SIG-M5 treated with dmso at 0.1 percent for 504 hours (cell line): ENCODE measurements at regions not wholly inside any gene's neighbourhood (a gene's known extent, or its start where the extent isn't known, plus 50 kb on each side); places are given as distances from the start of the nearest gene placed in this dataset.
A peak's percentile ranks its signal among the peaks of the same experiment; 100 is the strongest.

ENCODE experiments used
- DNase-seq: peaks from one replicate; lab custom pipeline; 2025; ENCODE audit not compliant: unreplicated experiment; lab: John Stamatoyannopoulos, UW

DNA sequence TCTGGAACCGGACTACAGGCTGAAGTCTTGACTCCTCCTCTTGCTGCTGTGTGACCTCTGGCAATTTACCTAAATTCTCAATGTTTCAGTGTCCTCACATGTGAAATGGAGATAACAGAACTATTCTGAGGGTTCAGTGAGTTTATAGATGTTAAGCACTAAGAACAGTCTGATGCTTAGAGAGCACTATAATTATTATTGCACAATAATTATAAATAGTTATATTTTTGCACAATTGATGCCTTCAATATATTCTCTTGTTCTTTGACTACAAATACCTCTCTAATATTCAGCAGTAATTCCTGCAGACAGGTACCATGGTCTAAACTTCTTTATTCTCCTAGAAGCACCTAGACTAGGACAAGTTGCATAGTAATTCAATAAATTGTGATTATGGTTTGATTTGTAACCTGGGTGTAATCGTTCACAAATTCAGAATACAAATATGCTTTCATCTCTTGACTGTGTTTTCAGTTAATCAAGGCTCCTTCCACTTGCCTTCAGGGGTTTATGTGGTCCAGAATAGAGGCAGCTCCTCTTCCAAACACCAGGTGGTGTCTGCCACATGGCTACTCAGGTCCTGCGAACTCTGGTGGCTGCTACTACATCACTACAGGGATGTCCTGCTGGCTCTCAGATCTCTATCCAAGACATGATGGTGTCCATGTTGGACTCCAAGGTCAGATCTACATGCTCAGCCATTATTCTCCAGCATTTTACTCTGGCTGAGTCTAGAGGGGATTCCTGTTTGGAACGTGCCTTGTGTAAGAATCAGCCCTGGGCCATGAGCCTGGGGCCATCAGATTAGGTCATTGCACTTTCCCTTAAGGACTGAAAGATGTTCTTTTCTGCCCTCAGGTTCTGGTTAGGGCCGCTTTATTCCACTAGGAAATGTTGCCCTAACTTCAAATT, 103.4 kb downstream of the QRFPR start:
- DNase-seq, result peak; percentile 44

DNA sequence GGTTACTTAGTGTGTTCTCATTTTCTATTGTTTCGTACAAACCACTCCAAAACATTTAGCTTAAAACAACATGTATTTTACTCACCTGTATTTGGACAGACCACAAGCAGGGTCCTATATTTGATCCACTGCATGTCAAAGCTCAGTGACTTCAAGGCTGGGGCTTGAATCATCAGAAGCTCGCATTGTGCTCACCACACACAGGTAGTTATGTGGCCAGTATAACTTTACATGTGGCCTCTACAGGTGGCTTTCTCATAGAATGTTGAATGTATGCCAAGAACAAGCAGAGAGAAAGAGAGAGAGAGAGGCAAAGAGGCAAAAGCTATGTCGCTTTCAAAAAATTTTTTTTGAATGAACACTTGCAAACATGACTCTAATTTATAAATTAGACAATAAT, 107.6 kb downstream of the QRFPR start:
- DNase-seq, result no peak

DNA sequence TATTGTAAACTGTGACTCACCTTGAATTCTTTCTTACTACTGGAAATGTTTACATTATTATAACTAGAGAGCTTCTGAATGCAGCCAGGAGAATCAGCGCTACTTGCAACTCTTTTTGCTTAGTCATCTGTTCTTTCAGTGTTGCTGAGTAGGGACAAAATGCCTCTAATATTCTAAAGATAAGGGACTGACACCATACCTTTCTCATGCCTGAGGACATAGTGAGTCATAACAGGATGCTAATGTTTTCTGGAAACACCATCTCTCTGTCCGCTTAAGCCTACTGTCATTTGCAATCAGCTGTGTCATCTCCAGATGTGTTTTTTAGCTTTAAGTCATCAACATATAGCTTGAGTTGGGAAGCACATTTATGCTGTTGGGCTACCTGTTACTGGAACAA, 108.3 kb downstream of the QRFPR start:
- DNase-seq, result no peak

DNA sequence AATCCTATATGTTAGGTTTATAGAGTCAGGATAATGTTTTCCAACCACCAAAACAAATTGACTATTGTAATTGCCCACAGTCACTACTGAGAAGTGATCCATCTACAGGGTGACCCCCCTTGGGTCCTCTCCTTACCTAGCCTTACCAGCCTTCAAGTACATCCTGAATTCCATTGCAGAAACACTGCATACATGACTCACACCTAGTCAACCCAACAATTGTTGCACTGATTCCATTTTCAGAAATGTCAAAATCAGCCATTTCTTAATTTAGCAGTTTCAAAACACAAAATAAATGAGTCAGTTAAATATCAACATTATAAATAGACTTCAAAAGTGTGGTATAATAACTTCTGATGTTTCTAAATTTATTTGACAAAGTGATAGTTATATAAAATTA, 106.3 kb upstream of the TNIP3 start:
- no peak for DNase-seq

DNA sequence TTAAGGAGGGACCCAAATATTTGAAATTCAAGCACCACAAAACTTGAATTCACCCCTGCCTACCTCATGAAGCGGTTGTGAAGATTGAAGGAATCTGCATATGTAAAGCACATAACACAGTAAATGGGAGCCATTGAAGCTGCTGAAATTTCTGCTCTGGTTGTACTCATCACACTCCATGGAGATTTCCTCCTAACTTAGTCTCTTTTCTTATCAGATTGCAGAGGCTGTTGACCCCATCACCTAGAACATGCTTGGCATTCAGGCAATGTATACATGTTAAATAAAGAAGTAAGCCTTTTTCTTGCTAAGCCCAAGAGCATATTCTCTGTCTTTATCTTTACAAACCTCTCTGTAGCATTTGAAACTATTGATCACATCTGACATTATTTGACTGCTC, 104.9 kb upstream of the TNIP3 start:
- no peak for DNase-seq

DNA sequence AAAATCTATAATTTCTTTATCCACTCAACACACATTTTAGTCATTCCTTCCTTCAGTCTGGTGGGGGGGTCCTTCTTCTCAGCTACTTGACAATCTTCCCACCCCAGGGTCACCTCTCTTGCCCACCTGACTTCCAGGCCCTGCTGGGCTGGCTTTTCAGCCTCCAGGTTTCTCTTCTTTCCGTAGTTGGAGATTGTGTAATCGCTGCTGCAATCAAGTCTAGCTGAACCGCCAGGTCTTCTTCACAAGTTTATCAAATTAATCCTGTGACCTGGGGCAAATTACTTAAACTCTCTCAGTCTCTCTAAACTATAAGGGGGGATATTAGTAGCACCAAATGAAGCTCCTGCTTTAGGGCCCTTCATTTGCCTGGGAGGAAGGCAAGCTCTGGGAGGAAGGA, 102.9 kb upstream of the TNIP3 start:
- DNase-seq, result no peak

DNA sequence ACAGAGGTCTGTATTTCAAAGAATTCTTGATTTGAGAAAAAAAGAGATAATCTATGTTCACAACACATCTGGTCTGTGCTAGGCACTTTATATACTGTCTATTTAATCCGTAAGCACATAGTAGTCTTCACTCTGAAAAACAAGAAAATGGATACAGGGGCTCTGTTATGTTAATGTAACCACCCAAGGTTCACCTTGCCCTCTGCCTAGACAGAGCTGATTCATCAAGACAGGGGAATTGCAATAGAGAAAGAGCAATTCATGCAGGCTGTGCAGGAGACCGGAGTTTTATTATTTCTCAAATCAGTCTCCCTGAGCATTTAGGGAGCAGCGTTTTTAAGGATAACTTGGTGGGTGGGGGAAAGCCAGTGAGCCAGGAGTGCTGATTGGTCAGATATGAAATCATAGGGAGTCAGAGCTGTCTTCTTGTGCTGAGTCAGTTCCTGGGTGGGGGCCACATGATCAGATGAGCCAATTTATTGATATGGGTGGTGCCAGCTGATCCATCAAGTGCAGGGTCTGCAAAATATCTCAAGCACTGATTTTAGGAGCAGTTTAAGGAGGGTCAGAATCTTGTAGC, 92.9 kb upstream of the TNIP3 start:
- no peak for DNase-seq

DNA sequence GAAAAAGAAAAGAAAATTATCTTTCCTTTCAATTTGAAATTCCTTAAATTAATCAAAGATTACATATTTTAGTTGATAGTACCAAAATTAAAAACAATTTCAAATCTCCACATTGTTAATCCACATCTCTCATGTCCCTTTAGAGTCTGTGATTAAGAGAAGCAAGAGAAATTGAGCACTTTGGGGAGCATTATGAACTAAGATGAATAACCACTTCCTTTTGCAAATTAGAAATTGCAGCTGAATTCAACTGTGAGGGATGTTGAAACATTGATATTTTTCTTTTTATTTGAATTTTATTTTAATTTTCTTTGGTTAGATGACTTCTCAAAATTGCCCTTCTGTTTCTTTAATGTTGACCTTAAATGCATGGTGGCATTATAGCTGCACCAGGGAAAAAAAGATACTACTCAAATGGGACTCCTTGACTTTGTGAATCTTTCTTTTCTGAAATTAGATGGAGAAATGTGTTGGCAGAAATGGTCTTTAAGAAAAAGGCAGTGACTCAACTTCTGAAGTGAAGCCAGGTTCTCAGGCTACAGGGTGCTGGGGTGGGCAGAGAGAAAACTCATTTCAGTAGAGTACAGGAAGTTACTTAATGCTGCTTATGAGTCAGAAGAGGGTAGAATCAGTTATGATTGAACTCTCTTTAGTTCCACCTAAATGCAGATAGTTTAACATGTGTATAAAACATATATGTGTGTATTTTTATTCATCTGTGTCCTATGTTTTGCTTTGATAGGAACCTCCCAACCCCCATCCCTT, 92.0 kb upstream of the TNIP3 start:
- DNase-seq, result peak; percentile 92

DNA sequence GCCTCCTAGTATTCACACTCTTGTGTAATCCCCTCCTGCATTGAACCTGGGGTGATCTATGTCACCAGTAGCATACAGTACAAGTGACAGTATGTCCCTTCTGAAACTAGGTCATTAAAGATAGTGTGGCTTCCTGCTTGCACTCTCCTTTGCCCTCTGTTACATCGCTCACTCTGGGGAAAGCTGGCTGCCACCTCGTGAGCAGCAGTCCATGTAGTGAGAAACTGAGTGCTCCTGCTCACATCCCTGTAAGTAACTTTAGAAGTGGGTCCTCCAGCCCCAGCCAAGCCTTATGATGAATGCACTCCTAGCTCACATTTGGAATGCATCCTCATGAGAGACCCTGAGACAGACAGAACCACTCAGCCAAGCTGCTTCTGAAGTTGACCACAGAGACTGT, 89.8 kb upstream of the TNIP3 start:
- no peak for DNase-seq

DNA sequence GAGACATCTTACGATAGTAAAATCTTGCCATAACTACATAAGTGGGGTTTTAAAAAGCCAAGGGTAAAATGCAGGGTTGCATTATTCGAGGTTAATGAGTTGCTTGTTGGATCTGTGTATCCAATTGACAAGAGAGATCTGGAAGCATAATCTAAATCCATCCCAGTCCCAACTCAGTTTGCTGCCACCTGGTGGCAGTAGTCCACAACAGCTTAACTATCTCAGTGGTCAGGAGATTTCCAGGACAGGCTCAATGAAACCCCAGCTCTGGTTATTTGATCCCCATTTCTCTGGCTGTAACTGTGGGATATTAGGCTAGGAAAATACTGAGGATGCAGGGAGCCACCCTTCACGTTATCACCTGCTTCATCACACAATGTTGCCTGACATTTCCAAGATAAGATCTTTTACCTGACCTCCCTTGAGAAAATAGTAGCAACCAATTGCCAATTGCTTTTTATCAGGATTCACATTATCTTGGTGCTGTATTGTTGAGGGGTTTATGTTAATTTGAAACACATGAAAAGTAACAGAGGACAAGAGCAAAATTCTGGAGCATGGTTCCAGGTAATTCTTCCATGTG, 88.2 kb upstream of the TNIP3 start:
- DNase-seq, result peak; percentile 26

DNA sequence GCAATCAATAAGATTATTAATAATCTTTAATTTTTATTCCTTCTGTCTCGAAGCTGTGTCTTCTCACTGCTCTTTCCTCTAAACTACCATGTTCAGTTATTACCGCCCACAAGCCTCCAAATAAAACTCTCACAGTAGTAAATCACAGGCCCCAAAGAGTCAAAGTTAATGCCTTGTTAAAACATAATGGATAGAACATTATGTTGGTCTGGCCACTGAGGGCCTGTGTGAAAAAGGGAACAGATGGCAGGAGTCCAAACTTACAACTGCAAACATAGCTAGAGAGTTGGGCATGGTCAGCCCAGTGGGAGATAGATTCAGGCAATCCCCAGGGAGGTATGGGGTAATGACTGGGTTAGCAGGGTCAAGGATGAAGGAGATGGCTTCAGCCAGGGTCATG, 84.6 kb upstream of the TNIP3 start:
- DNase-seq, result no peak

DNA sequence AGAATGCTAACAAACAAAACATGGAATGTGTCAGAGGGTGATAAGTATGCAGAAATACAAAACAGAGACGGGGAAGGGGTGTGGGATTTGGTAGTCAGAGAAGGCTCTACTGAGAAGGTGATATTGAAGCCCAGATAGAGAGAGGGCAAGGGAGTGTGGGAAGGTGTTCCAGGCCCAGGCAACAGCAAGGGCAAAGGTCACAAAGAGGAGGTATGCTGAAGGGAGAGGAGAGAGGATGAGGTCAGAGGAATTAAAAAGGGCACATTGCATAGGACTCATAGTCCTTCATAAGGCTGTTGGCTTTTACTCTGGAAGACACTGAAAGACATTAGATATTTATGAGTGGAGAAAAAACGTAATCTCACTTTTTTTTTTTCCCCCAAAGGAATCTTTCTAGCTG, 82.6 kb upstream of the TNIP3 start:
- DNase-seq, result no peak

DNA sequence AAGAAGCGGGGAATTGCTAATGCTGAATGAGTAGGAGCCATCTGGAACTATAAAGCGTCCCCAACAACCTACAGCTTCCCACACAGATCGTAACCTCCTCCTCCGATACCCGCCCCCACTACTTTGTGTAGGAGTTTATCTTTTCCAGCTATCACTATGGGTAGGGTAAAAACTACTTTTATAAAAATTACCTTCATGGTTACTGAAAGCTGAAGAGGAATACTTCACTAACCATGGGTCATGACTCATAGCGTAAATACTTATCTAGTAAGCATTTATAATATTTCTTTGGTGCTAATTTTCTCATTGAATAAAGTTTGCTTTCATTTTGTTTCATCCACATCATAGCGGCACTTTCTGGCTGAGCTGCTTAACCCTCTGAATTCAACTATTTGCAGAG, 79.4 kb upstream of the TNIP3 start:
- no peak for DNase-seq

DNA sequence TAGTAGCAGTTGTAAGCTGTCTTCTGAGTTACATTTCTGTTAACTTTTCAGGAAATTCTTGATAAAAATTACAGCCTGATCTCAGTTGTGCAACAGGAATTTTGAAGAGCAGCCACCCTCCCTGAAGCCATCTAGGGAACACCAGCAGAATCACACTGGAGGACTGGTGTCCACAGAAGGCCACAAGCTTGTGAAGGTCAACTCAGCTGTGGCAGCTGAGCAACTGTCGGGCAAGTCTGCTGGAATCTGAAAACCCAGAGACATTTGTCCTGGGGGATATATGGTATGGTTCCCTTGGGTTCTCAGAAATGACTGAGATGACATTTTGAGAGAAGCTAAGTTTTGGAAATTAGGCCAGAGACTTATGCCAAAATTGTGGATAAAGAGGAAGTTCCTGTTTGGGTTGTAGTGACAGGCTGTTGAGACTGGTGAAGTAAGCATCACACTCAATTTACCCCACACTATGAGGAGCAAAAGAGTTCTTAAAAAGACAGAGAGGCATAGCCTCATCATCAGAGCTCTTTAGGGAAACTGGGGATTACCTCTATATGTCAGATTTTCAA, 78.1 kb upstream of the TNIP3 start:
- DNase-seq, result peak; percentile 12

DNA sequence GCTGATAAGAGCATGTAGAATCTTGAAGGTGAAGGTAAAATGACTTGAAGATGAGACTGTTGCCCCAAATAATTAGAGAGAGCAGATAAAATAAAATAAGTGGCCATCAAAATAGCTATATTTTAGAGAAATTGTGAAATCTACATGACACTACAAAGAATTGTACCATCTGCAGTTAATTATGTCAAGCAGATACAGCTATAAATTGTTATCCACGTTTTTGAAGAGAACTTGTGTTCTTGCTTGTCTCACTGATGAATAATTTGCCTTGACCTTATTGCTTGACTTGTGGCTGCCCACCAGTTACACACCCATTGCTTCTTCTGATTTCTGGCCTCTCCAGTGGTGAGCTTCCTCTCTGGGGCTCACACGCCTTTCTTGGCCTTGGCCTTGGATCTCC, 75.8 kb upstream of the TNIP3 start:
- no peak for DNase-seq

DNA sequence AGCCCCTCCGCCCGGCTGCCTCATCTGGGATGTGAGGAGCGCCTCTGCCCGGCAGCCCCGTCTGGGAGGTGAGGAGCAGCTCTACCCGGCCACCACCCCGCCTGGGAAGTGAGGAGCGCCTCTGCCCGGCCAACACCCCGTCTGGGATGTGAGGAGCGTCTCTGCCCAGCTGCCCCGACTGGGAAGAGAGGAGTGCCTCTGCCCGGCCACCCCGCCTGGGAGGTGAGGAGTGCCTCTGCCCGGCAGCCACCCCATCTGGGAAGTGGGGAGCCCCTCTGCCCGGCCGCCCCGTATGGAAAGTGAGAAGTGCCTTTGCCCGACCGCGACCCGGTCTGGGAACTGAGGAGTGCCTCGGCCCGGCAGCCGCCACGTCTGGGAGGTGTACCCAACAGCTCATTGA, 74.3 kb upstream of the TNIP3 start:
- DNase-seq, result no peak

DNA sequence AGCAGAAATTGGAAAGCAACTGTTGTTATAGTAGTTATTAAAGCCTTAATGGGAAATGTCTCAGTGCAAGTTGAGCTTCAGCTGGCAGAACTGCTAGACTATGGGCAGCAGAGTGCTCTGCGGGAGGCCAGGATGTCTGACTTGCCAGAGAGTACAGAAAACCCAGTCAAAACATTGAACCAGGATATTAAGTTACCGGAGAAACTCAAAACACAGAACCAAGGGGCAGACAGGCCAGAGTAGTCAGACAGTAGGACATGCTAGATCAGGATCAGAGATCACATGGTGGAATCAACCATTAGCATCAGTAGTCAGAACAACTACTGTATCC, 72.9 kb upstream of the TNIP3 start:
- DNase-seq, result no peak

DNA sequence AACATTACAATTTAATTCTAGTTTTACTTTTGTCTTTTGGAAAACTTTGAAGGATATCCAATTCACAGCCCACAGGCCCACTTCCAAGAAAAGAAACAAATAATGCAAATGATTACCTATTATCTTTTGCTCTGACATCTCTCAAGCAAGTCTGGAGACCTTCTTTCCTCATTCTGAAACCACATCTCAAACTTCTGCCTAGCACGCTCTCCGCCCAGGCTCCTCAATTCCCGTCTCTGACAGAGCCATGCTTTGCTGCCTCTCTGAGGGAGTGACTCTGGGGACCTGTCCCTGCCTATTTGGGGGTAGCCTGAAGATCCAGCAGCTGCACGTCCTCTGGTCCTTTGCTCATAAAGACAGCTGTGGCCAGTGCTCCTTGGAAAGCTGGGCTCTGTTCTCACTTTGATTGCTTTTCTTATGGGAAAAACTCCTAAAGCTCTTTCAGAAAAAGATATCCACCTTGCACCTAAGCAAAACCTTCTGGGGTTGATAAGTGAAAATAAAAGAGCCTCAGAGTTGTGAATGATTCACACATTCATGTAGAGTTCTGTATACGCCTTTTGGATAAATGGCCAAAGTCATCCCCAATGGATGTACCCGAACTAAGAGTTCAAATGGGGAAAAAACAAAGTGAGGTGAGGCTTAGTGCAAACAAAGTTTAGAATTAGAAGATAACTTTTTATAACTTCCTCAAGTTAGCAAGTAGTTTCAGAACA, 72.4 kb upstream of the TNIP3 start:
- no peak for DNase-seq

DNA sequence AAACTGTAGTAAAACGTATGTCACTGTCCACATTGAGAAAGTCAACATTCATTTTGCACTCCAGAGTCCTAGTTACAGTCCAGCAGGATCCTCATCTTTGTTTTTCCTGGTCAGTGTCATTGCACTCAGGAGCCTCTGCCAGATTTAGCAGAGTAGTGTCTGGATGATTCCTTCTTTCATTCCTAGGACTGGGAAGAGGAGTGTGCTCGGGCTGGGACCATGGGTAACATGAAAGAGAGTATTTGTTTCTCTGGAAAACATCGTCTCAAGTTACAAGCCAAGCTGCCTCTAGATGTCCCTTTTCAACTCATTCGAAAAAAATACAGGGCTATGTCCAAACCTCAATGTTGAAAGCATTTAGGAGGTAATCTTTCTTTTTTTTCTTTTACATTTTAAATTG, 69.9 kb upstream of the TNIP3 start:
- no peak for DNase-seq

DNA sequence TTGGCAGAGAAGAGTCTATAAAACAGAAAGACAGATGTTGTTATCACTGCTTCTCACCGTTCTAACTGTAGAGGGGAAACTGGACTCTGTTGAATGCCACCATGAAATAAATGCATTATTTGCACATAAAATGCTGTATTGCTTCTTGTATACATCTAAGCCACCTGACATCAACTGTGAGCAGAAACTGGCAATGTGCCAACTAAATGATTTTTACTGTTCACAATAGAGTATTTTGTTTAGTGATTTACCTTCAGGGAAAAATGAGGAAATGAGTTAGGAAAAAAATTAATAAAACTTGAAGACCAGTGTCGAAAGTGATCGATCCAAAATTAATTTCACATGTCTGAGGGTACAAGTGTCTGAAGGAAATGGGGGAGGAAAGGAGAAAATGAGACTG, 65.9 kb upstream of the TNIP3 start:
- no peak for DNase-seq

DNA sequence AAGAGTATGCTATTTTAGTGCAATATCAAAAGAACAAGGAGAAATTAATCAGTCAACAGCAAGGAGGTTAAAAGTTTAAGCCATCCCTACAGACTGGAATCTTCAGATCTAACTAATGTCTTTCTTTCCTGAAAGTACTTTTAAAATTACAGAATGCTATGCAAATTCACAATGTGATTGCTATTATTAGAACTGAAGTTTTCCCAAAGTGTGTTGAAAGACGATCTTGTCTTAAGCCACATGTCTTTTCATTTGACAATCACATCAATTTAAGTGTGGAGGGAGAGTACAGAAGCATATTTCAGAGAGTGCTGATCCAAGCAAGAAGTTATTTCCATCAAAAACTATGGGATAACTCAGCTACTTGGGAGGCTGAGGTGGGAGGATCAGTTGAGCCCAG, 64.7 kb upstream of the TNIP3 start:
- no peak for DNase-seq
